ENCODE measurements at regions not wholly inside any gene's neighbourhood (a gene's known extent, or its start where the extent isn't known, plus 50 kb on each side); places are given as distances from the start of the nearest gene placed in this dataset.
"Not testable (repeated sequence)": the region's sequence is repeated elsewhere in the genome, so short reads cannot be mapped to it uniquely, and the experiment has no call there.

GRCh38 chr6:81381382-81381916, 371.0 kb downstream of the TENT5A start:
- Histone ChIP-seq H3K27me3 (no peaks in the 10 kb centered on the region), H3K4me1 (no peaks in the 10 kb centered on the region), H3K36me3 (no peaks in the 10 kb centered on the region), H4K20me1 (no peaks in the 10 kb centered on the region), H3K27ac (no peak overlapping the region), H3K9me3 (no peaks in the 10 kb centered on the region), H3K4me2 (no peak overlapping the region), H3K9ac (no peak overlapping the region), H3K4me3 (no peak overlapping the region)
- no peak for TF ChIP-seq Cebpa-rat (IDR thresholded peaks at IDR 0.05)

GRCh38 chr6:81380718-81381338, 371.7 kb downstream of the TENT5A start:
- H3K27ac ChIP-seq = no peak overlapping the region
- no peak for TF ChIP-seq Cebpa-rat (IDR thresholded peaks at IDR 0.05)
- no peak overlapping the region for H3K4me2 ChIP-seq
- no peaks in the 10 kb centered on the region for H3K36me3 ChIP-seq
- no peaks in the 10 kb centered on the region for H3K27me3 ChIP-seq
- no peaks in the 10 kb centered on the region for H4K20me1 ChIP-seq
- H3K4me1 ChIP-seq = no peaks in the 10 kb centered on the region
- H3K9ac ChIP-seq = no peak overlapping the region
- H3K9me3 ChIP-seq = no peaks in the 10 kb centered on the region
- no peak overlapping the region for H3K4me3 ChIP-seq

GRCh38 chr6:81376745-81377144, 375.7 kb downstream of the TENT5A start:
- no peak overlapping the region for H3K27ac ChIP-seq
- H3K4me1 ChIP-seq = no peaks in the 10 kb centered on the region
- no peaks in the 10 kb centered on the region for H3K36me3 ChIP-seq
- H4K20me1 ChIP-seq = no peaks in the 10 kb centered on the region
- no peaks in the 10 kb centered on the region for H3K9me3 ChIP-seq
- H3K4me3 ChIP-seq = no peak overlapping the region
- H3K9ac ChIP-seq = no peak overlapping the region
- no peak for TF ChIP-seq Cebpa-rat (IDR thresholded peaks at IDR 0.05)
- H3K27me3 ChIP-seq = no peaks in the 10 kb centered on the region
- H3K4me2 ChIP-seq = no peak overlapping the region

GRCh38 chr6:81373414-81373813, 379.1 kb downstream of the TENT5A start:
- Histone ChIP-seq H3K27me3 (no peaks in the 10 kb centered on the region), H3K27ac (no peak overlapping the region), H3K4me1 (no peaks in the 10 kb centered on the region), H3K4me3 (no peak overlapping the region), H3K9me3 (no peaks in the 10 kb centered on the region), H3K4me2 (no peak overlapping the region), H3K36me3 (no peaks in the 10 kb centered on the region), H4K20me1 (no peaks in the 10 kb centered on the region), H3K9ac (no peak overlapping the region)
- TF ChIP-seq Cebpa-rat (IDR thresholded peaks at IDR 0.05) = no peak

- Histone ChIP-seq H3K27me3 (no peaks in the 10 kb centered on the region), H3K27ac (no peak overlapping the region), H3K36me3 (no peaks in the 10 kb centered on the region), H3K4me1 (no peaks in the 10 kb centered on the region), H4K20me1 (no peaks in the 10 kb centered on the region), H3K9ac (no peak overlapping the region), H3K4me3 (no peak overlapping the region), H3K4me2 (no peak overlapping the region), H3K9me3 (no peaks in the 10 kb centered on the region)
- no peak for TF ChIP-seq Cebpa-rat (IDR thresholded peaks at IDR 0.05)
Observed at GRCh38 chr6:81371930-81372329, 380.6 kb downstream of the TENT5A start.

- no peak for TF ChIP-seq Cebpa-rat (IDR thresholded peaks at IDR 0.05)
- no peak overlapping the region for H3K9ac ChIP-seq
- no peaks in the 10 kb centered on the region for H4K20me1 ChIP-seq
- no peaks in the 10 kb centered on the region for H3K9me3 ChIP-seq
- no peak overlapping the region for H3K27ac ChIP-seq
- H3K4me2 ChIP-seq = no peak overlapping the region
- no peak overlapping the region for H3K4me3 ChIP-seq
- H3K4me1 ChIP-seq = no peaks in the 10 kb centered on the region
- no peaks in the 10 kb centered on the region for H3K27me3 ChIP-seq
- no peaks in the 10 kb centered on the region for H3K36me3 ChIP-seq
Observed at GRCh38 chr6:81366972-81367371, 385.5 kb downstream of the TENT5A start.

GRCh38 chr6:81362246-81362645, 390.2 kb downstream of the TENT5A start:
- H3K4me1 ChIP-seq = no peaks in the 10 kb centered on the region
- no peak overlapping the region for H3K4me3 ChIP-seq
- H3K27ac ChIP-seq = no peak overlapping the region
- H3K27me3 ChIP-seq = no peaks in the 10 kb centered on the region
- H3K9me3 ChIP-seq = no peaks in the 10 kb centered on the region
- no peaks in the 10 kb centered on the region for H3K36me3 ChIP-seq
- H4K20me1 ChIP-seq = no peaks in the 10 kb centered on the region
- no peak overlapping the region for H3K9ac ChIP-seq
- no peak overlapping the region for H3K4me2 ChIP-seq
- TF ChIP-seq Cebpa-rat (IDR thresholded peaks at IDR 0.05) = no peak

GRCh38 chr6:81353262-81353661, 399.2 kb downstream of the TENT5A start:
- Histone ChIP-seq H3K36me3 (no peaks in the 10 kb centered on the region), H3K27ac (no peak overlapping the region), H3K27me3 (no peaks in the 10 kb centered on the region)

GRCh38 chr6:81344026-81344425, 408.5 kb downstream of the TENT5A start:
- H3K4me1 ChIP-seq, H3K4me3 ChIP-seq, H3K27me3 ChIP-seq, H4K20me1 ChIP-seq, H3K9ac ChIP-seq, H3K27ac ChIP-seq, H3K9me3 ChIP-seq, H3K4me2 ChIP-seq, H3K36me3 ChIP-seq: not testable (repeated sequence)

More at GRCh38 chr6:81353262-81353661, 399.2 kb downstream of the TENT5A start:
- Histone ChIP-seq H3K4me2 (no peak overlapping the region), H3K9me3 (no peaks in the 10 kb centered on the region), H4K20me1 (no peaks in the 10 kb centered on the region), H3K4me3 (no peak overlapping the region), H3K4me1 (no peaks in the 10 kb centered on the region), H3K9ac (no peak overlapping the region)
- no peak for TF ChIP-seq Cebpa-rat (IDR thresholded peaks at IDR 0.05)

GRCh38 chr6:81340946-81341345, 411.5 kb downstream of the TENT5A start:
- no peak overlapping the region for H3K4me3 ChIP-seq
- no peaks in the 10 kb centered on the region for H3K9me3 ChIP-seq
- H3K27ac ChIP-seq = no peak overlapping the region
- H3K27me3 ChIP-seq = no peaks in the 10 kb centered on the region
- H3K4me2 ChIP-seq = no peak overlapping the region
- H3K9ac ChIP-seq = no peak overlapping the region
- no peaks in the 10 kb centered on the region for H3K4me1 ChIP-seq
- no peaks in the 10 kb centered on the region for H3K36me3 ChIP-seq
- no peaks in the 10 kb centered on the region for H4K20me1 ChIP-seq
- TF ChIP-seq Cebpa-rat (IDR thresholded peaks at IDR 0.05) = no peak

GRCh38 chr6:81331526-81331925, 421.0 kb downstream of the TENT5A start:
- Histone ChIP-seq H3K4me3 (no peak overlapping the region), H4K20me1 (no peaks in the 10 kb centered on the region), H3K36me3 (no peaks in the 10 kb centered on the region), H3K9me3 (no peaks in the 10 kb centered on the region), H3K27ac (no peak overlapping the region), H3K27me3 (no peaks in the 10 kb centered on the region), H3K4me1 (no peaks in the 10 kb centered on the region), H3K4me2 (no peak overlapping the region), H3K9ac (no peak overlapping the region)
- TF ChIP-seq Cebpa-rat (IDR thresholded peaks at IDR 0.05) = no peak
